IPS DF 19.7 (cell line): ENCODE measurements at regions not wholly inside any gene's neighbourhood (a gene's known extent, or its start where the extent isn't known, plus 50 kb on each side); places are given as distances from the start of the nearest gene placed in this dataset.
A peak's percentile ranks its signal among the peaks of the same experiment; 100 is the strongest.

Experiments
- DNase-seq: peaks from one replicate; pipeline ENCODE4 v3.0.0-alpha.2; 2013; ENCODE audit warnings: low read depth, low spot score

- DNase-seq, result no peak
Observed at GRCh38 chr11:71356904-71357303, 91.3 kb downstream of the DHCR7 start.

DNA sequence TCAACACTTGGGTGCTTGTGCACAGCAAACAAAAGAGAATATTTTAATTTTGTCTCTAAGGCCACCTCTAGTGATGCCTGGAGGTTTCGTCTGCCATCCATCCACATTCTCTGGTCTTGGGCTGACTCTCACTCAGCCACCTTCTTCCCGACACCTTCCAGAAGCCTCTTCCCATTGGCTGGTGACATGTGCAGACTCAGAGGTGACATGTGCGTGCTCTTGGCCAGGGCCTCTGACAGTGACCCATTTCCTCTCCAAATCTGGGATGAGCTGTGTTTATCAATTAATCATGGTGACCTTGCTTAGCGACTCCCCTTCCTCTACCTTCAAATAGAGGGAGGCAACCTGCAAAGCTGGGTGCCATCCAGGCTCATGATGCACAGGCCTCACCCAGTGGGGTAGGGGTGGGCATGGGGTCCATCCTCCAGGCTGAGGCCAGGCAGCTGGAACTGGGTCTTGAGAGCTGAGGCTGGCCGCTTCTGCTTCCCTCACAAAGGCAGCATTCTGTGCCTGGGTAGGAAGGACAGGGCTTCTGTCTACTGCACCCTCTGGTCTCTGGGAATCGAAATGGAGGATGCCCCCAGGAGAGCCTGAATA lies 91.8 kb downstream of the DHCR7 start:
- no peak for DNase-seq

DNA sequence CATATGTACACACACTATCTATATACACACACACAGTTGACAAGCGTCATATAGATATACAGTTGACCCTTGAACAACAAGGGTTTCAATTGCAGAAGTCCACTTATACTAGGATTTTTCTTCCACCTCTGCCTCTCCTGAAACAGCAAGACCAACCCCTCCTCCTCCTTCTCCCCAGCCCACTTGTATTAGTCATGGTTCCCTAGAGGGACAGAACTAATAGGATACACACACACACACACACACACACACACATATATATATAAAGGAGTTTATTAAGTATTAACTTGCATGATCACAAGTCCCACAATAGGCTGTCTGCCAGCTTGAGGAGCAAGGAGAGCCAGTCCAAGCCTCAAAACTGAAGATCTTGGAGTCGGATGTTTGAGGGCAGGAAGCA lies 92.9 kb downstream of the DHCR7 start:
- DNase-seq, result no peak

- no peak for DNase-seq
Observed at GRCh38 chr11:71354394-71355105, 93.6 kb downstream of the DHCR7 start.

DNA sequence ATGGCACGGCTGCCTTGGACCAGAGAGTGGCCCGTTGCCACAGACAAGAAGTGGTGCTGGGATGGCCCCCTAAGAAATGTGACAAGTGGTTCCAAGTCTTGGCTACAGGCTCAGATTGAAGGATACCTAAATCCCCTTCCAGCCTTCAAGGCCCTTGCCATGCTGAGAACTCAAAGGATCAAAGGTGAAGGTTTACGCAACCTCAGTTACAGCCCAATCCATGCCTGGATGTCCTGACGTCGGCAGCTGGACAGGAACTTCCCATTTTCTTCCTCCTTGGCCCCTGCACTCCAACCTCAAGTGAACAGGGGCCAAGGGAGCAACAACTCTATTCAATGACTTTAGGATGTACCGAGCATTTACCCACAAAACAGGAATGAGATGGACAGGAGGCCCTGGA lies 95.4 kb downstream of the DHCR7 start:
- DNase-seq, result no peak

DNA sequence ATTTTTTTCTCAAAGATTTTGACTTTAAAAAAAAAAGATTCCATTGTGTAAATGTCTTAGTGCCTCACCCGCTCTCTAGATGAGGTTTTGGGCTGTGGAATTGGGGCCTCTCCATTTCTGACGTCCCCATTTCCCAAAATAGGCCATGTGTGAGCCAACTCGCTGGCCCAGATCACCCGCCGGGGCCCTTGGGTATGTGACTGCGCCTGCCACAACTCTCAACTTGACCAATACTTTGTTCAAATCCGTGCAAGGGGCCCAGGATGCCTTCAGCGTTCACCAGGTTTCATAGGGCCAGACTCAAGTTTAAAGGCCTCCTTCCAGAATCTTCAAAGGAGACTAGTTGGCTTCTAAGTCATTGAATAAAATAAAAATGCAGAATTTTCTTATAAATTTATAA lies 96.0 kb downstream of the DHCR7 start:
- DNase-seq, result no peak

DNA sequence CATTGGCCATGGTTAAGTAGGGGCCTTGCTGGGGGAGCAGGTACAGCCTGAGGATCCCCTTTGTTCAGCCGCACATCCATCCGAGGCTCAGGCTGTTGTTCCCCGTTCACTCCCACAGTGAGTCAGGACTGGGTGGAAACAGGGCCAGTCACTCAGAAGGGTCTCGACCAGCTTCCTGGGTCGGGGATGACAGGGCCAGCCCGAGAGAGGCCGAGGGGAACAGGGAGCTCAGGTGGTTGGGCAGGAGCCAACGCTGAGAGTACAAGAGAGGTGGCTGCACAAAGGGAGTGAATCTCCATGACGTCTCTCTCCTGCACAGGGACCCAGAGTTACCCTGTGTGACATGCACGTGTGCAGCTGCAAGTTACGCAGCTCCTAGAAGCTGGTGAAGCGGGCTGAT lies 97.2 kb upstream of the SHANK2 start:
- DNase-seq, result no peak

DNA sequence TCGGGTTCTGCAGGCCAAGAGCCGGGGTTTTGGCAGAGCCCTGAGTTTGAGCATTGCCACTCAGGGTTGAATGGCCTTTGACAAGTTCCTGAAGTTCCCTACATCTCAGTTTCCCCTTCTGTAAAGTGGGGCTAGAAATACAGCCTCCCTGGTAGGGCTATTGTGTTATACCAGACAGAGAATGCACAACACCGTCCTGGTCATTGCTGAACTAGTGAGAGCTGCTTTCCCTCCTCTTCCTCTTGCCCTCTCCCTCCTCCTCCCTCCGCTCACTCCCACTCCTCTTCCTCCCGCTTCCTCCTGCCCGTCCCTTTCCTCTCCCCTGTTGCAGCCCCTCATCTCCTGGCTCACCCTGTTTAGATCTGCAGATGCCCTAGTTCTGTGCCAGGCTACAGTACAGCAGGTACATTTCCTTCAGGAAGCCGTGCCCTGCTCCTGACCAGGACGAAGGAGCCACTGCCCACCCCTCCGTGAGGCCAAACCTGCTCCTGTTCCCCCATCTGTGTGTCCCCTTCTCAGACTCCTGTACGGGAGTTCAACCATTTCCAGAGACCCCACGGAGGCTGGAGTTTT lies 91.5 kb upstream of the SHANK2 start:
- DNase-seq, result no peak

DNA sequence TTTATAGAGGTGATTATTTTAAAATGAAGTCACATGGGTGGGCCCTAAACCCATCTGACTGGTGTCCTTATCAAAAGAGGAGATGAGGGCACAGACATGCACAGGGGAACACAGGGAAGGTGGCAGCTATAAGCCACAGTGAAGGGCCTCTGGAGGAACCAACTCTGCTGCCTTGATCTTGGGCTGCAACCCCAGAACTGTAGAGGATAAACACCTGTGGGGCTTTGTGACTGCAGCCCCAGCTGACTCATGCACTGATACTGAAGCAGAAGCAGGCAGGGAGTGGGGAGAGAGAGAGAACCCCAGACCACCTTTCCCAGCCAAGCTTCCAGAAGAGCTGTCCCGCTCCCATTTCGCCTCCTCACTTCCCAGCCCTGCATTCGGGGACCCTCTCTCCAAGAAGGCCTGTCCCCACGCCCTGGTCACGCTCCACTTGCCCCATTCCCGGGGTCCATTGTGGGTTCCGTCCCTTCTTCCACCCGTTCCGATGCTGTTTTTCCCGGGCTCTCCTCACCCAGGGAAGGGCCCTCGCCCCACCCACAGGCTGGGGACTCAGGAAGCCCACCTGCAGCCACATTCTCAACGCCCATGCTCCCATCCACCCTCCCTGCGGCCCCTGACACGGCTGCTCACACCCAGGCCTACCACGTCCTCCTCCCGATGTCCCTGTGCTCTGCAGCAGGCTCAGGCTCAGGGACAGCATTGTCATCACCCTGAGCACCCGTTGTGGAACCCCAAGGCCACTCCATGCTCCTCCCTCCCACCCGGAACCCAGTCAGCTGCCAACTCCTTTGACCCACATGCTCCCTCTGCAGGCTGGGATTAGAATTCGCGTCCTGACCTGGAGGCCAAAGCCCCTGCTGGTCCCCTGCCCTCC lies 90.8 kb upstream of the SHANK2 start:
- peak; percentile 50 for DNase-seq

DNA sequence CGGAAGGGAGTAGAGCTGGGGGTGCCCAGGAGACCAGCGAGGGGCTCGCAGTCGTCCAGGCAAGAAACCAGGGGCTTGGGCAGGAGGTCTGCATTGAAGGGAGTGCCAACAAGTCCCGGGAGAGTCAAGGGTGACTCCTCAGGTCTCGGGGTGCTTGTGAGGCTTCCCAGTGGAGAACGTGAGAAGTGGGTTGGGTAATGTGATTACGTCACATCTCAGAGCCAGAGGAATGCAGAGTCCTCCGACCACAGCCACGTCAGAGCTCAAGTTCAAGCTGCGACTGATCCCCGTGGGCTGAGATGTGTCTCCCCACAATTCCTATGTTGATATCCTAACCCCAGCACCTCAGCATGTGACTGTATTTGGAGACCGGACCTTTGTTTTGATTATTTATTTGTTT lies 89.7 kb upstream of the SHANK2 start:
- no peak for DNase-seq

GRCh38 chr11:71341596-71341995 lies 89.2 kb upstream of the SHANK2 start:
- DNase-seq, result no peak

GRCh38 chr11:71341173-71341572 lies 88.8 kb upstream of the SHANK2 start:
- no peak for DNase-seq

GRCh38 chr11:71340086-71340606 lies 87.8 kb upstream of the SHANK2 start:
- DNase-seq, result no peak

DNA sequence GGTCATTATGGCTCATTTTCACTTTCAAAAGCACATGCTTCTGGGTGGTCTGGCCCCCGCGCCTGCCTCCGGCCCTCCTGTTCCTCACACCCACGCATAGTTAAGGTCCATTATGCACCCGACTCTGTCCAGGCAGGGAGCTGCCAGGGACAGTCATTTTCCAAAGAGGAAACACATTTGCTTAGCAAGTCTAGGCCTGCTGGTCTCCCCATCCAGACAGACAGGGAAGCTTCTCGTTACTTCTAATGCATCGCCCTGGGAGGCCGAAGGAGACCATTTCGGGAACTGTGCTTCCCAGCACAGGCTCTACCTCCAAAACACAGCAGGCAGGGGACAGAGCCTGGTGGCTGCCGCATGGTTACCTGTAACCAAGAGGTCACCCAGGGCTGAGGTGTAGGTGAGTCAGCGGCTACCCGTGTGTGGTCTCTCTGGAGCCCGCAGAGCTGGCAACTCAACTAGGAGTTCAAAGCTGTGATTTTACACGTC lies 87.1 kb upstream of the SHANK2 start:
- no peak for DNase-seq

- DNase-seq, result no peak
Observed at GRCh38 chr11:71338801-71339395, 86.5 kb upstream of the SHANK2 start.

- no peak for DNase-seq
Observed at GRCh38 chr11:71336996-71337754, 84.8 kb upstream of the SHANK2 start.

GRCh38 chr11:71336176-71336995 lies 84.0 kb upstream of the SHANK2 start:
- no peak for DNase-seq

DNA sequence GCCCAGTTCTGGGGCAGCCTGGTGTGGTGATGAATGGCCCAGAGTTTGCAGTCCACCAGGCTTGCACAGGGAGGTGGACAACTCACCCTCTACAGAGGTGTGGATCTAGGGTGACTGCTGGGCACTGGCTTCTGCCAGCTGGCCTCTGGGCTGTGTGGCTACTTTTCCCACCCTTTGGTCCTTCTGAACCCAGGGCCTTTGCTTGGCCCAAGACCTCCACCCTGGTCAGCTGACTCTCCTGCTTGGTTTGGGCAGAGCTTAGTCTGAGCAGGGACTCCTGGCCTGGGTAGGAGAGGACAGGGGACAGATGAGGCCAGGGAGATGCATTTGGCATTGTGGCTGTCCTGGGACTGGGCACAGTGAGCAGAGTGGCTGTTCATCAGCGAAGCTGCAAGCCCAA lies 83.0 kb upstream of the SHANK2 start:
- DNase-seq, result no peak

- no peak for DNase-seq
Observed at GRCh38 chr11:71334191-71334590, 81.8 kb upstream of the SHANK2 start.

- DNase-seq, result no peak
Observed at GRCh38 chr11:71333473-71333872, 81.1 kb upstream of the SHANK2 start.
